ENCODE measurements at regions not wholly inside any gene's neighbourhood (a gene's known extent, or its start where the extent isn't known, plus 50 kb on each side); places are given as distances from the start of the nearest gene placed in this dataset.

DNA sequence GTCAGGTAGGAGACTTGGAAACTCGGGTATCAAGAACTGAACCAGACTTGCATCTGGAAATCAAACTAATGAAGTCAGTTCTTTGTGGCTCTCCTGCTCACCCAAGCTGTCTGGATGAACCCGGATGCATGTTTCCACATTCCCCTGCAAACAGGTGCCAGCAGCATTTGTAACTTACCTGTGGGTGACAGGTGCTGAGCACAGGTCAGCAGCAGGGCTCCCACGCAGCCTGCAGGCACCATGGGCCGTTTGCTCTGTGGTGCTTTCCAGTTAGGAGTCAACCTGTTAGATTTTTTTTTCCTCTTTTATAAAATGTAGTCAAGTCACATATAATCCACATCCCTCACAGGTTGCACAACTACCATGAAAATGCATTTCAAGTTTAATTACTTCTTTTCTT lies 385.6 kb upstream of the ADGRL3 start:
- H3K9me3 ChIP-seq (replicated peaks): no peaks in the 10 kb centered on the region
- H3K4me3 ChIP-seq: no peak overlapping the region
- no peak overlapping the region for H3K27ac ChIP-seq
- no peaks in the 10 kb centered on the region for H3K27me3 ChIP-seq (replicated peaks)
- H3K36me3 ChIP-seq: no peaks in the 10 kb centered on the region
- no peaks in the 10 kb centered on the region for H3K4me1 ChIP-seq (replicated peaks)
- DNase-seq (ENCODE audit: low read depth in 1 of 2, low spot score in 2 of 2): no peak

DNA sequence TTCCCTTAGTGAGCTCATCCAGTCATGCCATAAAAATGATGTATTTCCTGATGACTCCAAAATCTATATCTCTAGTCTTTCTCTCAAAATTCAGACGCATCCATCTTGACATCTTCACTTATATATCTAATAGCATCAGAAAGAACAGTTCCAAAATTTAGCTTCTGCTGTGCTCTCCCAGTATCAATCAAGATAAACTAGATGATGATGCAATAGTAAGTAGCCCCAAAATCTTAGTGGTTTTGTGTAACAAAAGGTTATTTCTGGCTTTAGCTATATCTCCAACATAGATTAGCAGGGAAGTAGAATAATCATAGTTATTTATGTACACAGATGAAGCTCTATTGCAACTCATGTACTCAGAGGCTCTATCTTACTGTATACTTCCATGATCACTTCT lies 382.5 kb upstream of the ADGRL3 start:
- no peaks in the 10 kb centered on the region for H3K4me1 ChIP-seq (replicated peaks)
- no peaks in the 10 kb centered on the region for H3K27me3 ChIP-seq (replicated peaks)
- no peak overlapping the region for H3K27ac ChIP-seq
- no peaks in the 10 kb centered on the region for H3K36me3 ChIP-seq
- DNase-seq (ENCODE audit: low read depth in 1 of 2, low spot score in 2 of 2): no peak
- H3K9me3 ChIP-seq (replicated peaks): no peaks in the 10 kb centered on the region
- H3K4me3 ChIP-seq: no peak overlapping the region

DNA sequence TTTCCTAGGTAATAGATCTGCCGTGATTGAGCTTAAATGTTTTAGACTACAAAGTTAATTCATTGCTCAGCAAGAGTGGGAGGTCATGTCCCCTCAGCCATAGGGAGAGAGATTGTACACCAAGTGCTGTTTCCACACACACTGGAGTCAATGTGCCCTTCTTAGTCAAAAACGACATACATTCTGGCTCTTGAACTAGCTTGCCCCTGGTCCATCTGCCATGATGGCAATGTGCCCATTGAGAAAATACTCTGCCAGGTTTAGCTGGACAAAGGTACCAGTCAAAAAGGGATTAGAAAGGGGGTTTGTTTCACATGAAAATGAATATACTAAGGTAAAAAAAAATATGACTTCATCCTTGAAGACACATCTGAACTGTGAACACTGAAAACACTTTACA lies 377.1 kb upstream of the ADGRL3 start:
- DNase-seq (ENCODE audit: low read depth in 1 of 2, low spot score in 2 of 2): no peak
- H3K4me3 ChIP-seq: no peak overlapping the region
- H3K27me3 ChIP-seq (replicated peaks): no peaks in the 10 kb centered on the region
- H3K27ac ChIP-seq: no peak overlapping the region
- H3K36me3 ChIP-seq: no peaks in the 10 kb centered on the region
- no peaks in the 10 kb centered on the region for H3K9me3 ChIP-seq (replicated peaks)
- no peaks in the 10 kb centered on the region for H3K4me1 ChIP-seq (replicated peaks)

DNA sequence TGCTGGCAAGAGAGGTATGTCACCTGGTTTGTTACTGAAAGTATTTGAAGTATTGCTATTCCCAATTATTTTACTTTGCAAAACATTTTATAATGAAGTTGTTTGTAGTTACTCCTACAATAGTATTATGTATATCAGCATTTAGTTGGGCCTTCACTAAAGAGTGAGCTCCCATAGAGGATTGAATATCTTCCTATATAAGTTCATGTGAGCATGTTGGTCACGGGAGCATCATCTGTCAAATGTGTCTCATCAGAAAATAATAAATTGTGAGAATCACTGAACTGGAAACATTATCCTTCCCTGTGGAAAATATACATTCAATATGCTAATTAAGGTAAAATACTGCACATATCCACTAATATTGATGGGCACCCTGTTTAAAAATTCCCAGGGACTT lies 360.1 kb upstream of the ADGRL3 start:
- Histone ChIP-seq H3K4me3 (no peak overlapping the region), H3K9me3 (replicated peaks) (no peaks in the 10 kb centered on the region), H3K36me3 (no peaks in the 10 kb centered on the region), H3K27ac (no peak overlapping the region), H3K27me3 (replicated peaks) (no peaks in the 10 kb centered on the region), H3K4me1 (replicated peaks) (no peaks in the 10 kb centered on the region)
- no peak for DNase-seq (ENCODE audit: low read depth in 1 of 2, low spot score in 2 of 2)

DNA sequence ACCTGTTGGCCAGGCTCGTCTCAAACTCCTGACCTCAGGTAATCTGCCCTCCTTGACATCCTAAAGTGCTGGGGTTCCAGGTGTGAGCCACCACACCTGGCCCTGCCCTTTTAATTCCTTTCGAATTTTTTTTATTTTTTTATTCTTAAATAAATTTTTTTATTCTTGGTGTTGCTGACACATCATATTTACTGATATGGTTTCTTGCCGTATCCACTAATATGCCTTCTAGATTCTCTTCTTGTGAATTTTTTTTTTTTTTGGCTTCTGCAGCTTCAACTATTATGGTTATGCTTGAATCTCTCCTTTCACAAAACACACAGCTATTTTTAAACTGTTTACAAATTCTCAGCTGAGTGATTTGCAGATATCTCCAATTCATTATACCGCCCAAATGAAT lies 353.4 kb upstream of the ADGRL3 start:
- no peak overlapping the region for H3K4me3 ChIP-seq
- no peaks in the 10 kb centered on the region for H3K4me1 ChIP-seq (replicated peaks)
- no peaks in the 10 kb centered on the region for H3K9me3 ChIP-seq (replicated peaks)
- no peaks in the 10 kb centered on the region for H3K36me3 ChIP-seq
- H3K27me3 ChIP-seq (replicated peaks): no peaks in the 10 kb centered on the region
- H3K27ac ChIP-seq: no peak overlapping the region
- no peak for DNase-seq (ENCODE audit: low read depth in 1 of 2, low spot score in 2 of 2)

DNA sequence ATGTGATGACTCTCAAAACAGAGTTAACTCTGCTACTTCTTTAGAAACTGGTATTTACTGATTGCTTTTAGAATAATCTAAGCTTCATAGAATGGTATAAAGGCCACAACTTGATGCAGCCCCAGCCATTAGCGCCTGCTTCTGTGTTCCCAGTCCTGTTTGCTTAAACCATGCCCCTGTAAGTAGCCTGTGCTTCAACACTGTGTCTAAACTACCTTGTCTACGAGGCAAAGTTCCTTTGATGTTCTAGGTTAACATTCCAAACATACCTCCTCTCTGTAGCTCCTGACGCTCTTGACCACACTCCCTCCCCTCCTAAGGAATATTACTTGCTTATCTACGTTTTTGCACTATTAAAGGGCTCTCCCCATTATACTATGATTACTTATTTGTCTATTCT lies 352.5 kb upstream of the ADGRL3 start:
- Histone ChIP-seq H3K27me3 (replicated peaks) (no peaks in the 10 kb centered on the region), H3K9me3 (replicated peaks) (no peaks in the 10 kb centered on the region), H3K4me1 (replicated peaks) (no peaks in the 10 kb centered on the region), H3K27ac (no peak overlapping the region), H3K36me3 (no peaks in the 10 kb centered on the region), H3K4me3 (no peak overlapping the region)
- no peak for DNase-seq (ENCODE audit: low read depth in 1 of 2, low spot score in 2 of 2)

DNA sequence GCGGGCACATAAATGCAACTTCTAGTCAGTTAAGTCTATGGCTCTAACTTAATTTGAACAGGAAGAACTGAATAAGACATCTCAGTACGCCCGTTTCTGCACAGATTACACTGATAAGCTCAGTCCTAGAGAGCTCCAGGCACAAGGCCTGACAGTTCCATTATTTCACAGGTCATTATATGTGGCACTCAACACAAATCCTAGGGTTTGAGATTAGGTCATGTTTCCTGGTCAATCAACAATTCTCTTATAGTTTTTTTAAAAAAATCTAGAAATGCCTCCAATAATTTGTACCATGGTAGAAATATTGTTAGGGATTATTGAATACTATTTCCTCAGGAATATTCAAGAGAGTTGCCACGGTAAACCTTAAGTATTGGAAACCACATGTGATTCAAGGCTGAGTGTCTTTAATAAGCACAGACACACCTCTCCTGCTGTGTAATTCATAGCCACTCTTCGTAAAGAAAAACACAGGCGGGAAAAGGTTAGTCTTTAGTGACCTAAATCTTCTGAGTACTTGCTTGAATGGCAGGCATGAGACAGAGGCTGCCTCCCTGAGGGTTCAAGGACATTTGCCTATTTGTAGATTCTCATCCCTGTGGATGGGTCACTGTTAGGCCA lies 342.9 kb upstream of the ADGRL3 start:
- Histone ChIP-seq H3K27me3 (replicated peaks) (no peaks in the 10 kb centered on the region), H3K36me3 (no peaks in the 10 kb centered on the region), H3K9me3 (replicated peaks) (no peaks in the 10 kb centered on the region), H3K4me3 (no peak overlapping the region), H3K4me1 (replicated peaks) (no peaks in the 10 kb centered on the region), H3K27ac (no peak overlapping the region)
- DNase-seq (ENCODE audit: low read depth in 1 of 2, low spot score in 2 of 2): no peak

DNA sequence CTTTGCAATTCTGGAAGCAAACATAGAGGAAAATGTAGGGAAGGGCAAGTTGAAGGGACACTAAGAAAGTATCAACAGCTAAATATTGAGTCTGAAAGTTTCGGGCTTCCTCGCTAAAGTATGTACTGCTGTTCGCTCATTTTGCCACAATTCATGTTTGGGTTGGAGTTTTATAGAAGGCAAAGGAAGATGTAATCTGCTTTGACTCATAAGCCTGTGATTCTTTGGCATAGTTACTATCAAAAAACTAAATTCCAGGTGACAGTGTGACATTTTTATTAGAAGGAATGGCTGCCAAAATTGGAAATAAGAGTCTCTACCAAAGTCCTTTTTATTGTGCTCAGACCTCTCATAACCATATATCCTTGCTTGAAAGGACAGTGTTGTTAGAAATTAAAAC lies 336.7 kb upstream of the ADGRL3 start:
- DNase-seq (ENCODE audit: low read depth in 1 of 2, low spot score in 2 of 2): no peak
- H3K4me3 ChIP-seq: no peak overlapping the region
- H3K27ac ChIP-seq: no peak overlapping the region
- H3K4me1 ChIP-seq (replicated peaks): no peaks in the 10 kb centered on the region
- H3K36me3 ChIP-seq: no peaks in the 10 kb centered on the region
- H3K27me3 ChIP-seq (replicated peaks): no peaks in the 10 kb centered on the region
- H3K9me3 ChIP-seq (replicated peaks): no peaks in the 10 kb centered on the region

DNA sequence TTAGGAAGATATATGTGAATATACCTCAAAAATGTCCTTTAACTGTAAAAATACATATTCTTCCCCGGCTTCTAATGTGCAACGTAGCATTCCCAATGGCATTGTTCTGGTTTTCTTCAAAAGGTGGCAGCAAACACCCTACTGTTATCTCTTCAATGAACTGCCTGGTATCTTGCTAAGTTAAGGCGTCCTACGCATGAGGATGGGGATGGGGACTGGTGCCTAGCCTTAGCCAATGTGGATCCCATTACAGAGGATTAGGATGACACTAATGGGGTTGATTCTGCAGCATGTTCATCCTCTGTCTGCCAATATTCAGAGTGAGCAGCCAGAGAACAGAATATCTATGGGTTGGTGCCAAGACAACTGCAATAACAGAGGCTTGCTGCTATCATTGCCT lies 334.9 kb upstream of the ADGRL3 start:
- Histone ChIP-seq H3K9me3 (replicated peaks) (no peaks in the 10 kb centered on the region), H3K27me3 (replicated peaks) (no peaks in the 10 kb centered on the region), H3K27ac (no peak overlapping the region), H3K36me3 (no peaks in the 10 kb centered on the region), H3K4me3 (no peak overlapping the region), H3K4me1 (replicated peaks) (no peaks in the 10 kb centered on the region)
- DNase-seq (ENCODE audit: low read depth in 1 of 2, low spot score in 2 of 2): no peak

DNA sequence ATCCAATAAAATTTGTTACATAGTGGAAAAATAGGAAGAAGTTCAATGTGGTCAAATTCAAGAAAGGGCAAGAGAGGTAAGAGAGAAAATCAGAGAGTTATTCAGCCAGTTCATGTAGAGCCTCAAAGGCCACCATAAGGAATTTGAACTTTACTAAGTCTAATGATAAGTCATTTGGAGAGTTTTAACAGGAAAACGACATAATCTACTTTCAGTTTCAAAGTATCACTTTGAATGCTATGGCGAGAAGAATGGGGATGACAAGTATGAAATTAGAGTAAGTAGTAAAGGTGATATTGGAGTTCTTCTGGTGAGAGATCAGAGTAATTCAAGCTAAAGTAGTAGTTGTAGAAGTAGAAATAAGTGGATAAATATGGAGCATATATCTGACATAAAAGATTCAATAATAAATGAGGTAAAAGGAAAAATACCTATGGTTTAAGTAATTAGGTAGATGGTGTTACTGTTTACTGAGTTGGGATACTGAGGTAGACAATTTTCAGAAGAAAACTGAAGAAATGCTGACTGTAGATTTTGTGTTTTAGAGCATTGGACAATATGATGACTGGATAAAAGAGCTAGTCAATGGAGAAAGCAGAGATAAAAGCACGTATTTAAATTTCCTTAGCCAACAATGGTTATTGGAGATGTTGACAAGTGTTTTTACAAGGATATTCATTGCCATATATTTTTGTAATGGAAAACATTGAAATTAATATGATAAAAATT lies 331.7 kb upstream of the ADGRL3 start:
- Histone ChIP-seq H3K4me3 (no peak overlapping the region), H3K27me3 (replicated peaks) (no peaks in the 10 kb centered on the region), H3K36me3 (no peaks in the 10 kb centered on the region), H3K4me1 (replicated peaks) (no peaks in the 10 kb centered on the region), H3K27ac (no peak overlapping the region), H3K9me3 (replicated peaks) (no peaks in the 10 kb centered on the region)
- no peak for DNase-seq (ENCODE audit: low read depth in 1 of 2, low spot score in 2 of 2)

DNA sequence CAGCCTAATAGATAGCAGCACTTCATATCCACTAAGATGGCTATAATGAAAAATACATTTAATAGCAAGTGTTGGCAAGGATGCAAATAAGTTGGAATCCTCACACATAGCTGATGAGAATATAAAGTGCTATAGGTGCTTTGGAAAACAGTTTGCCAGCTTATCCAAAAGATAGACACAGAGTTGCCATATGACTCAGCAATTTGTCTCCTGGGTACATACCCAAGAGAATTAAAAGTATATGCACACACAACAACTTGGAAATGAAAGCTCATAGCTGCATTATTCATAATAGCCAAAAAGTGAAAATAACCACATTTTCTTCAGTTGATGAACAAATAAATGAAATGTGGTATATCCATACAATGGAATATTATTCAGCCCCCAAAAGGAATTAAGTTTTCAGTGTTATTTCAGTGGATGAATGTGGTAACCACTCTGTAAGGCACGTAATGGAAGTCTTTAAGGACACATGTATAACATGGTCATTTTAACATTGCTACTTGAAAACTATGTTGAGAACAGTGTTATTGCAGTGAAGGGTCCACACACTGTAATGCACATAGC lies 320.9 kb upstream of the ADGRL3 start:
- Histone ChIP-seq H3K4me1 (replicated peaks) (no peaks in the 10 kb centered on the region), H3K9me3 (replicated peaks) (no peaks in the 10 kb centered on the region), H3K27ac (no peak overlapping the region), H3K4me3 (no peak overlapping the region), H3K36me3 (no peaks in the 10 kb centered on the region), H3K27me3 (replicated peaks) (no peaks in the 10 kb centered on the region)
- no peak for DNase-seq (ENCODE audit: low read depth in 1 of 2, low spot score in 2 of 2)

DNA sequence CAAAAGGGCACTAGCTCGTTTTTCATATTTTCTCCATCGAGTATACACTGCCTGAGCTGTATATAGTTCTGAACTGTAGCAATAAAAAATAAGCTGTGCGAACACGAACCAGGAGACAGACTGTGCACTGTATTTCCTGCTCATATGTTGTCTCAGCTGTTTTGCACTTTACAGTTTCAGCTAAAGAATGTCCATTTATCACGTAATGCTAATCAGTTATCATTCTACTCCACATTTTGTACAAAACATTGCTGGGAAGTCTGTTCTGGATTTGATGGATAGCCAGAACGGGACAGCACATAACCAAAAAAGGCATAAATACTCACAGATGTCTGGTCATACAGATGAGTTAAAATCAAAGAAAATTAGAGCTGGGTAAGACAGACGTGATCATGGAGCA lies 315.5 kb upstream of the ADGRL3 start:
- Histone ChIP-seq H3K4me1 (replicated peaks) (no peaks in the 10 kb centered on the region), H3K36me3 (no peaks in the 10 kb centered on the region), H3K9me3 (replicated peaks) (no peaks in the 10 kb centered on the region), H3K27ac (no peak overlapping the region), H3K27me3 (replicated peaks) (no peaks in the 10 kb centered on the region), H3K4me3 (no peak overlapping the region)
- DNase-seq (ENCODE audit: low read depth in 1 of 2, low spot score in 2 of 2): no peak

DNA sequence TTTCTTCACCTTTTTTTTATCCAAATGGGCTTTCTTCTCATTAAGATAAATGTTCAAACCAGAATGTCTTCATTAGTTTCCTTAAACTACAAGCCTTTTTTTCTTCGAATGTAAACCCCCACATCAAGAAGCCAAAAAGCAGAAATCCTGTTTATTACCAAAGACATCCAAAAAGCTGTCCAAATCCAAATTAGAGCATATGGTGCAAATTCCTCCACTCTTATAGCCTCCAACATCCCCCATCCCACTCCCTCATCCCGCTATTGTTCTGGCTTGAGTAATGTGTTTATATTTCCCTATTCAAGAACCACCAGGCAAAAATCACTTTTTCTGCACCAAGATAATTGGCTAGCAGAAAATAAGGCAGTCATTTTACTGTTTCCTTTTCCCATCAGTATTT lies 315.1 kb upstream of the ADGRL3 start:
- no peaks in the 10 kb centered on the region for H3K4me1 ChIP-seq (replicated peaks)
- no peaks in the 10 kb centered on the region for H3K9me3 ChIP-seq (replicated peaks)
- H3K36me3 ChIP-seq: no peaks in the 10 kb centered on the region
- H3K27me3 ChIP-seq (replicated peaks): no peaks in the 10 kb centered on the region
- no peak overlapping the region for H3K4me3 ChIP-seq
- H3K27ac ChIP-seq: no peak overlapping the region
- DNase-seq (ENCODE audit: low read depth in 1 of 2, low spot score in 2 of 2): no peak

DNA sequence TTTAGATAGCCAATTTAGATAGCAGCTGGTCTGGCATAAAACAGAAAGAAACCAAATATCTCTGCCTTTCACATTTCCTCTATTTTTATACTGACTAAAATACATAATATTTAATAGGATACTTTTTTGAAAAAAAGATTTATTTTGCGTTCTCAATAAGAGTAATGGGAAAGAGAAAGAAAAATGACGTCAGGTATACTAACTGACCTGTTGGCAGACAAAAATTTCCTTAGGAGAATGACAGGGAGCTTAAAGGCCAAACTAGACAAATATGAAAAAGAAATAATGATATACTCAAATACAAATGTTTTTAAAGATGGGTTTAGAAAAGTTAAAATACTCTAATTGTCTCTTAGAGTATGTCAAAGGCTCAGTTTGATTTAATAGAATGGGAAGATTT lies 309.4 kb upstream of the ADGRL3 start:
- Histone ChIP-seq H3K27ac (no peak overlapping the region), H3K9me3 (replicated peaks) (no peaks in the 10 kb centered on the region), H3K4me1 (replicated peaks) (no peaks in the 10 kb centered on the region), H3K27me3 (replicated peaks) (no peaks in the 10 kb centered on the region), H3K36me3 (no peaks in the 10 kb centered on the region), H3K4me3 (no peak overlapping the region)
- DNase-seq (ENCODE audit: low read depth in 1 of 2, low spot score in 2 of 2): no peak

DNA sequence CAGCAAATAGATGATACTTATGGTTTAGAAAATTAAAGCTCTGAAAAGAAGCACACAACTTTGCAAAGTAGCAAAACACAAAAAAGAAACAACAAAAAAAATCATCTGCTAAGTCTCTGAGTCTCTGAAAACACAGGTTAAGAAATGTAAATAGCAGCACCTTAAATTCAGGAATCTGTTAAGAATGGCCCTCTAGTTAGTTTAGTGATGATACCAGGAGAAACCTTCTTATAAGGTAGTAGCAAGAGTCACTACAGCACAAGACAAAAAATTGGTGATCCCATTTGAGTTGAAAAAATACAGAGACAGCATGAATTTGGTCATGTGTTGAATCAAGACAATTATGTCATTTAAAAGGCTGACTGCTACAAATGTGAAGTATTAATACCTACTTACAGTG lies 308.2 kb upstream of the ADGRL3 start:
- no peak overlapping the region for H3K4me3 ChIP-seq
- H3K36me3 ChIP-seq: no peaks in the 10 kb centered on the region
- no peaks in the 10 kb centered on the region for H3K9me3 ChIP-seq (replicated peaks)
- no peak overlapping the region for H3K27ac ChIP-seq
- H3K27me3 ChIP-seq (replicated peaks): no peaks in the 10 kb centered on the region
- no peaks in the 10 kb centered on the region for H3K4me1 ChIP-seq (replicated peaks)
- DNase-seq (ENCODE audit: low read depth in 1 of 2, low spot score in 2 of 2): no peak
